ENCODE measurements at regions not wholly inside any gene's neighbourhood (a gene's known extent, or its start where the extent isn't known, plus 50 kb on each side); places are given as distances from the start of the nearest gene placed in this dataset.

DNA sequence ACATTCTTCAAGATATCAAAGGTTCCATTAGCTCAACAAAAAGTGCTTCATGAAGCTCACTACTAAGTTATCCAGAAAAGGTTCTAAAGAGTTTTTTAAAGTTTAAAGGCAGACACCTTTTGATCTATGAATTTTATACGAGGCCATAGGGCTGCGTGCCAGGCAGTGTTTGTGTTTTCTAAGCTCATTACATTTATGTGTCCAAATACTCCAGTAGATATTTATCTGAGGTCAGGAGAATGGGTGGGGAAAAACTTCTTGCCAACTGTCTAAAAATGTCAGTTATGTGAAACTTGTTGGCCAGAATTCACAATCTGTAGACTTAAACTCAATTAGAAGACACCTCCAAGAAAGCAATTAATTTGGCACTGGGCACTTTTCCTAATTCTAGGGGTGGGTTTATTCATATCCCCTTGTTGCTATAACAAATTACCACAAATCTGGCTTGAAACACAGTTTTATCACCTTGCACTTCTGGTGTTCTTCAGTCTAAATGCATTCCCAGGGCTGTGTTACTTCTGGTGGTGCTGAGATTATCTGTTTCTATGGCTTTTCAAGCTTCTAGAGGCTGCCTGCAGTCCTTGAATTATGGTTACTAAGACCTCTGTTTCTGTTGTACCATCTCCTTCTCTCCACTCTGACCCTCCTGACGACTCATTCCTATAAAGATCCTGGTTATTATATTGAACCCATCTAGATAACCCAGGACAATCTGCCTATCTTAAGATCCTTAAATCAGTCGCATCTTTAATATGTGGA is 1030.4 kb upstream of the CNTN5 start:
- Histone ChIP-seq H3K4ac (ENCODE audit: low read depth, low read length) (no peak overlapping the region), H4K5ac (ENCODE audit: insufficient read length, low read depth, low read length) (no peak overlapping the region), H3T11ph (ENCODE audit: low read length) (no peak overlapping the region), H4K20me1 (ENCODE audit: control insufficient read depth, insufficient read depth, insufficient read length) (no peaks in the 10 kb centered on the region), H3K4me1 (ENCODE audit: insufficient read depth, low read length) (no peaks in the 10 kb centered on the region), H3K79me2 (ENCODE audit: insufficient read depth, low read length) (no peaks in the 10 kb centered on the region), H3K9me3 (ENCODE audit: control insufficient read depth, low read depth, low read length) (no peaks in the 10 kb centered on the region), H4K91ac (ENCODE audit: insufficient read length, low read depth, low read length) (no peak overlapping the region), H2BK15ac (ENCODE audit: low read depth, low read length) (no peak overlapping the region), H3K9ac (ENCODE audit: extremely low read depth, insufficient read length, low read length) (no peak overlapping the region), H2BK120ac (ENCODE audit: low read depth, low read length, poor library complexity, severe bottlenecking) (no peak overlapping the region), H2AFZ (ENCODE audit: low read length) (no peak overlapping the region), H3K79me1 (ENCODE audit: insufficient read depth, low read depth, low read length, poor library complexity, severe bottlenecking) (no peaks in the 10 kb centered on the region), H3K18ac (ENCODE audit: insufficient read length, low read depth, low read length) (no peak overlapping the region), H3K4me2 (ENCODE audit: insufficient read depth, insufficient read length, low read length) (no peak overlapping the region), H2AK5ac (ENCODE audit: insufficient read length, low read length) (no peak overlapping the region), H2BK12ac (ENCODE audit: insufficient read length, low read depth, low read length) (no peak overlapping the region), H3K27ac (ENCODE audit: insufficient read length, low read depth, low read length) (no peak overlapping the region), H3K23ac (ENCODE audit: insufficient read length, low read depth, low read length) (no peak overlapping the region), H2BK20ac (ENCODE audit: low read depth, low read length, poor library complexity, severe bottlenecking) (no peak overlapping the region), H4K8ac (replicated peaks; ENCODE audit: insufficient read length, low read depth, low read length) (no peak overlapping the region), H3K56ac (ENCODE audit: insufficient read length, low read depth, low read length) (no peak overlapping the region), H3K27me3 (ENCODE audit: insufficient read depth, low read length) (no peaks in the 10 kb centered on the region), H3K14ac (ENCODE audit: insufficient read depth, low read length) (no peak overlapping the region), H2BK5ac (ENCODE audit: insufficient read length, low read length) (no peak overlapping the region), H3K23me2 (ENCODE audit: insufficient read length, low read depth, low read length, poor library complexity, severe bottlenecking) (no peaks in the 10 kb centered on the region)
- Mint-ChIP-seq H3K36me3 (ENCODE audit: insufficient read depth in 1 of 3, low read depth in 3 of 3) (peaks cover 0 to 5% (median 0%) of the 10 kb centered on the region in 3 experiments; a peak in 2 of 7 replicates), H3K4me1 (peaks cover 0 to 2% of the 10 kb centered on the region in 2 experiments; a peak in 1 of 4 replicates), H3K27ac (no peak overlapping the region), H3K9me3 (peaks cover 0 to 4% of the 10 kb centered on the region in 2 experiments; a peak in 3 of 5 replicates), H3K4me3 (no peak overlapping the region), H3K27me3 (ENCODE audit: low read depth) (no peaks in the 10 kb centered on the region)
- TF ChIP-seq, protein P1, sequence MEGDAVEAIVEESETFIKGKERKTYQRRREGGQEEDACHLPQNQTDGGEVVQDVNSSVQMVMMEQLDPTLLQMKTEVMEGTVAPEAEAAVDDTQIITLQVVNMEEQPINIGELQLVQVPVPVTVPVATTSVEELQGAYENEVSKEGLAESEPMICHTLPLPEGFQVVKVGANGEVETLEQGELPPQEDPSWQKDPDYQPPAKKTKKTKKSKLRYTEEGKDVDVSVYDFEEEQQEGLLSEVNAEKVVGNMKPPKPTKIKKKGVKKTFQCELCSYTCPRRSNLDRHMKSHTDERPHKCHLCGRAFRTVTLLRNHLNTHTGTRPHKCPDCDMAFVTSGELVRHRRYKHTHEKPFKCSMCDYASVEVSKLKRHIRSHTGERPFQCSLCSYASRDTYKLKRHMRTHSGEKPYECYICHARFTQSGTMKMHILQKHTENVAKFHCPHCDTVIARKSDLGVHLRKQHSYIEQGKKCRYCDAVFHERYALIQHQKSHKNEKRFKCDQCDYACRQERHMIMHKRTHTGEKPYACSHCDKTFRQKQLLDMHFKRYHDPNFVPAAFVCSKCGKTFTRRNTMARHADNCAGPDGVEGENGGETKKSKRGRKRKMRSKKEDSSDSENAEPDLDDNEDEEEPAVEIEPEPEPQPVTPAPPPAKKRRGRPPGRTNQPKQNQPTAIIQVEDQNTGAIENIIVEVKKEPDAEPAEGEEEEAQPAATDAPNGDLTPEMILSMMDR (conservative IDR thresholded peaks at IDR 0.05) = no peak
- no peak for DNase-seq
- WGBS (ENCODE audit: extremely low coverage, insufficient read length, low lambda C conversion rate) = no CpG with 5 or more reads among the region's 4 CpGs
